ENCODE measurements at regions not wholly inside any gene's neighbourhood (a gene's known extent, or its start where the extent isn't known, plus 50 kb on each side); places are given as distances from the start of the nearest gene placed in this dataset.
A peak's percentile ranks its signal among the peaks of the same experiment; 100 is the strongest.

DNA sequence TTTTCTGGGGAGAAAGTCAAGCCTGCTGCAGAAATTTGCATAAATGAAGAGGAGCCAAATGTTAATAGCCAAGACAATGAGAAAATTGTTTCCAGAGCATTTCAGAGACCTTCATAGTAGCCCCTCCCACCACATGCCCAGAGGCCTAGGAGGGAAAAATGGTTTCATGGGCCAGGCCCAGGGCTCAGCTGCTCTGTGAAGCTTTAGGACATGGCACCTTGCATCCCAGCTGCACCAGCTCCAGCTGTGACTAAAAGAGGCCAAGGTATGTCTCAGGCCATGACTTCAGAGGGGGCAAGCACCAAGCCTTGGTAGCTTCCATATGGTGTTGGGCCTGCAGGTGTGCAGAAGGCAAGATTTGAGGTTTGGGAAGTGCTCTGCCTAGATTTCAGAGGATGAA, 258.8 kb upstream of the SATB1 start:
- DNase-seq (no peak), ATAC-seq (no peak)
- H3K9me3 ChIP-seq: no peaks in the 10 kb centered on the region
- no peaks in the 10 kb centered on the region for H3K27me3 ChIP-seq
- intact Hi-C loops (cut with DNase I): no loop called here
- no peak overlapping the region for H3K27ac ChIP-seq
- no peaks in the 10 kb centered on the region for H3K36me3 ChIP-seq
- H3K4me3 ChIP-seq: no peak overlapping the region
- TF ChIP-seq, protein P1, sequence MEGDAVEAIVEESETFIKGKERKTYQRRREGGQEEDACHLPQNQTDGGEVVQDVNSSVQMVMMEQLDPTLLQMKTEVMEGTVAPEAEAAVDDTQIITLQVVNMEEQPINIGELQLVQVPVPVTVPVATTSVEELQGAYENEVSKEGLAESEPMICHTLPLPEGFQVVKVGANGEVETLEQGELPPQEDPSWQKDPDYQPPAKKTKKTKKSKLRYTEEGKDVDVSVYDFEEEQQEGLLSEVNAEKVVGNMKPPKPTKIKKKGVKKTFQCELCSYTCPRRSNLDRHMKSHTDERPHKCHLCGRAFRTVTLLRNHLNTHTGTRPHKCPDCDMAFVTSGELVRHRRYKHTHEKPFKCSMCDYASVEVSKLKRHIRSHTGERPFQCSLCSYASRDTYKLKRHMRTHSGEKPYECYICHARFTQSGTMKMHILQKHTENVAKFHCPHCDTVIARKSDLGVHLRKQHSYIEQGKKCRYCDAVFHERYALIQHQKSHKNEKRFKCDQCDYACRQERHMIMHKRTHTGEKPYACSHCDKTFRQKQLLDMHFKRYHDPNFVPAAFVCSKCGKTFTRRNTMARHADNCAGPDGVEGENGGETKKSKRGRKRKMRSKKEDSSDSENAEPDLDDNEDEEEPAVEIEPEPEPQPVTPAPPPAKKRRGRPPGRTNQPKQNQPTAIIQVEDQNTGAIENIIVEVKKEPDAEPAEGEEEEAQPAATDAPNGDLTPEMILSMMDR (IDR thresholded peaks at IDR 0.05): no peak
- no peak for TF ChIP-seq POLR2A (IDR thresholded peaks at IDR 0.05)
- H3K4me1 ChIP-seq: no peaks in the 10 kb centered on the region

DNA sequence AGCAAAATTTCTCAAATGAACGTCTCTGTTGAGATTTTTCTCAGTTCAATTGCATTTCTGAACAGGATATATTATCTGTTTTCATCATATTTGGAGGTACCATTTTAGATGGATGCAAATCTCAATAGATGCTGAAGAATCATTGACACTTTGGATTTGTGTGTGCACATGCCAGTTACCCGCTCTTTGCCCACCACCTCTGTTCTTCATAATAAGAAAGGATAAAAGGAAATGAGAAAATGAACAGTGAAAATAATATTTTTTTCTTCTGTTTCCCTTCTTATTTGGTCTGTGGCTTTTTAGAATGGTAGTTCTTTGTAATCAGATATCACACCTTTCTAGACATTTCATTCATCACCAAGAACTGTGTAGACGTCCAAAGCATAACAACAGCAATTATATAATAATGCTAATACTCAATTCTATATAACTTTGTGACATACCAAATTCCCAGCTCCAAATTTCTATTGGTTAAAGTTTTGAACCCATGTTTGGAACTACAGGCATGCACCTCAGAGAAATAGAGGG, 256.7 kb upstream of the SATB1 start:
- TF ChIP-seq, protein P1 (IDR thresholded peaks at IDR 0.05): no peak
- TF ChIP-seq POLR2A (IDR thresholded peaks at IDR 0.05): no peak
- 29% methylated on average over 3 of the region's 3 CpGs for WGBS (ENCODE audit: insufficient coverage, low coverage, low lambda C conversion rate, missing lambda C conversion rate)
- no peaks in the 10 kb centered on the region for H3K4me1 ChIP-seq
- H3K27ac ChIP-seq: no peak overlapping the region
- H3K27me3 ChIP-seq: no peaks in the 10 kb centered on the region
- intact Hi-C loops (cut with DNase I): no loop called here
- no peaks in the 10 kb centered on the region for H3K9me3 ChIP-seq
- DNase-seq (no peak), ATAC-seq (no peak)
- H3K4me3 ChIP-seq: no peak overlapping the region
- H3K36me3 ChIP-seq: no peaks in the 10 kb centered on the region

DNA sequence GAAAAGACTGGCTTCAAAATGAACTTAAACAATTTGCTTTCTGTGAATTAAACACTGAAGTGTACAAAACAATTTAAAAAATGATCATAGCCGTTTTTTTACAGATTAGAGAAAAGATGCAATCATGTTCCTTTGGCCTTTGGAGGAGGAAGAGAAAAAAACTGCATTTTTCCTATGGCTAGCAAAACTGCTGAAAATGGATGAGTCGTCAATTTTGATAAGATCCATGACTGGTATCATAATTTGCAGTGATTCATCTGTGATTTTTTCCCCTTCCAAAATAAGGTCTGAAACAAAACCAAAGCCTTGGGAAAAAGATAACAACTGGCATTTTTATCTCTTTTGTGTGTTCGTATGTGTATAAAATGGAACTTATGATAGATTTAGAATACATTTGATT, 255.6 kb upstream of the SATB1 start:
- TF ChIP-seq, protein P1 (IDR thresholded peaks at IDR 0.05): no peak
- 31% methylated on average over 3 of the region's 3 CpGs for whole genome bisulfite sequencing (ENCODE audit: insufficient coverage, low coverage, low lambda C conversion rate, missing lambda C conversion rate)

DNA sequence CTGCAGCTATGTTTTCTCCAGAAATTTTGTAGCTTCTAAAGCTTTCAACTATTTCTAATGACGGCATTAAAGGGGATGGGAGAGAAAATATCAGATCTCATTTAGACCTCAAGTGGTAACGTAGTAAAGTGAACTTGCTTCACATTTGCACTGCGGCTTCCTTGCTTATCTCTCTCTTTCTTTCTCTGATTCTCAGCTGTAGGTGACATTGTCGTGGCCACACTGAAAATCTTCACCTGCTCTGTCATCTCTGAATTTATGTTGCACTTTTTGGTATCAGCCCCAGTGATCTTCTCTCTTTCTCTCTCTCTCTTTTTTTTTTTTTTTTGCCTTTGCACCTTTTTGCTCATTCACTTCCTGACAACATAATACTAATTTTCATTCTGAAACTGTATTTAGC, 254.1 kb upstream of the SATB1 start:
- intact Hi-C loops (cut with DNase I): no loop called here
- Histone ChIP-seq H3K27ac (no peak overlapping the region), H3K9me3 (no peaks in the 10 kb centered on the region), H3K27me3 (no peaks in the 10 kb centered on the region), H3K36me3 (no peaks in the 10 kb centered on the region), H3K4me3 (no peak overlapping the region), H3K4me1 (no peaks in the 10 kb centered on the region)
- DNase-seq (no peak), ATAC-seq (peak in 2 of 4 donors; percentile 22 to 50)
- TF ChIP-seq POLR2A (IDR thresholded peaks at IDR 0.05): no peak
- TF ChIP-seq, protein P1 (IDR thresholded peaks at IDR 0.05): no peak
- WGBS (ENCODE audit: insufficient coverage, low coverage, low lambda C conversion rate, missing lambda C conversion rate): 28% methylated on average over 4 of the region's 4 CpGs

More for the DNA sequence above, 255.6 kb upstream of the SATB1 start:
- ATAC-seq (no peak), DNase-seq (no peak)
- no peaks in the 10 kb centered on the region for H3K36me3 ChIP-seq
- no peak overlapping the region for H3K27ac ChIP-seq
- no peaks in the 10 kb centered on the region for H3K4me1 ChIP-seq
- no peaks in the 10 kb centered on the region for H3K9me3 ChIP-seq
- H3K4me3 ChIP-seq: no peak overlapping the region
- no peaks in the 10 kb centered on the region for H3K27me3 ChIP-seq
- intact Hi-C loops (cut with DNase I): no loop called here

DNA sequence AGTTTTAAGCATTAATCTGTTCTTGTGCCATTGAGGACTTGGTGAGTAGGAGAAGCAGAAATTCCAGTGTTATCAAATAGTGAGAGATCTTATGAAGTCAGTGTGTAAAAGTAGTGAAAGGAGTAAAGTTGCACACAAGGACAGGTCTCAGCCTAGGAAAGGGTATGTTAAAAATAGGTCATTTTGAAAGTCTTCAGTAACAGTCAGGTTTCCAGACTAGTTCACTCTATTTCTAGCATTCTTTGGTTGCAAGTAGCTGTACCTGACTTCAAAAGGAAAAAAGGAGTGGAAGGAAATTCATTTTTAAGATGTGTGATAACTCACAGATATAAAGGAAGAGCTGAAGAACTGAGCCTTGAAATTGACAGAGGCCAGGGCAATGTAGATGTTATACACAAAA, 250.1 kb upstream of the SATB1 start:
- no peak overlapping the region for H3K27ac ChIP-seq
- intact Hi-C loops (cut with DNase I): no loop called here
- H3K9me3 ChIP-seq: no peaks in the 10 kb centered on the region
- DNase-seq: no peak
- no peaks in the 10 kb centered on the region for H3K27me3 ChIP-seq
- H3K36me3 ChIP-seq: no peaks in the 10 kb centered on the region
- TF ChIP-seq POLR2A (IDR thresholded peaks at IDR 0.05): no peak
- TF ChIP-seq, protein P1 (IDR thresholded peaks at IDR 0.05): no peak
- no peaks in the 10 kb centered on the region for H3K4me1 ChIP-seq
- no peak overlapping the region for H3K4me3 ChIP-seq
- no peak for ATAC-seq

Data from right lobe of liver (tissue), 6 donors.